ENCODE measurements at regions not wholly inside any gene's neighbourhood (a gene's known extent, or its start where the extent isn't known, plus 50 kb on each side); places are given as distances from the start of the nearest gene placed in this dataset.

GRCh38 chrX:25596921-25597320 lies 541.2 kb upstream of the MAGEB18 start:
- DNase-seq (ENCODE audit: low read depth, low spot score): no peak
- TF ChIP-seq EZH2 (IDR thresholded peaks at IDR 0.05) (no peak), FOXP2 (optimal IDR thresholded peaks at IDR 0.05; ENCODE audit: control extremely low read depth, extremely low read length, insufficient read depth) (no peak), POLR2AphosphoS5 (IDR thresholded peaks at IDR 0.05; ENCODE audit: borderline replicate concordance, low read depth, low read length) (no peak)
- no peaks in the 10 kb centered on the region for H3K36me3 ChIP-seq (ENCODE audit: insufficient read depth, low read length)
- H3K9me3 ChIP-seq (ENCODE audit: low read depth, low read length): no peaks in the 10 kb centered on the region
- H3K9ac ChIP-seq (ENCODE audit: insufficient read length): no peak overlapping the region
- H3K27ac ChIP-seq: no peak overlapping the region
- no peak overlapping the region for H3K4me3 ChIP-seq

- no peak overlapping the region for H3K4me3 ChIP-seq
- no peak overlapping the region for H3K27ac ChIP-seq
- no peak overlapping the region for H3K9ac ChIP-seq (ENCODE audit: insufficient read length)
- DNase-seq (ENCODE audit: low read depth, low spot score): no peak
- H3K9me3 ChIP-seq (ENCODE audit: low read depth, low read length): no peaks in the 10 kb centered on the region
- TF ChIP-seq EZH2 (IDR thresholded peaks at IDR 0.05) (no peak), POLR2AphosphoS5 (IDR thresholded peaks at IDR 0.05; ENCODE audit: borderline replicate concordance, low read depth, low read length) (no peak), FOXP2 (optimal IDR thresholded peaks at IDR 0.05; ENCODE audit: control extremely low read depth, extremely low read length, insufficient read depth) (no peak)
- no peaks in the 10 kb centered on the region for H3K36me3 ChIP-seq (ENCODE audit: insufficient read depth, low read length)
Measured at GRCh38 chrX:25597551-25597950, 540.6 kb upstream of the MAGEB18 start.

GRCh38 chrX:25599061-25599460 lies 539.1 kb upstream of the MAGEB18 start:
- TF ChIP-seq EZH2 (IDR thresholded peaks at IDR 0.05): no peak
- no peak for TF ChIP-seq FOXP2 (optimal IDR thresholded peaks at IDR 0.05; ENCODE audit: control extremely low read depth, extremely low read length, insufficient read depth)
- no peak for TF ChIP-seq POLR2AphosphoS5 (IDR thresholded peaks at IDR 0.05; ENCODE audit: borderline replicate concordance, low read depth, low read length)
- no peak overlapping the region for H3K9ac ChIP-seq (ENCODE audit: insufficient read length)
- no peak overlapping the region for H3K4me3 ChIP-seq
- H3K9me3 ChIP-seq (ENCODE audit: low read depth, low read length): no peaks in the 10 kb centered on the region
- no peak for DNase-seq (ENCODE audit: low read depth, low spot score)
- no peaks in the 10 kb centered on the region for H3K36me3 ChIP-seq (ENCODE audit: insufficient read depth, low read length)
- no peak overlapping the region for H3K27ac ChIP-seq

GRCh38 chrX:25600776-25601175 lies 537.4 kb upstream of the MAGEB18 start:
- Histone ChIP-seq H3K36me3 (ENCODE audit: insufficient read depth, low read length) (no peaks in the 10 kb centered on the region), H3K27ac (no peak overlapping the region), H3K4me3 (no peak overlapping the region), H3K9ac (ENCODE audit: insufficient read length) (no peak overlapping the region), H3K9me3 (ENCODE audit: low read depth, low read length) (no peaks in the 10 kb centered on the region)
- DNase-seq (ENCODE audit: low read depth, low spot score): no peak
- TF ChIP-seq POLR2AphosphoS5 (IDR thresholded peaks at IDR 0.05; ENCODE audit: borderline replicate concordance, low read depth, low read length): no peak
- TF ChIP-seq EZH2 (IDR thresholded peaks at IDR 0.05): no peak
- TF ChIP-seq FOXP2 (optimal IDR thresholded peaks at IDR 0.05; ENCODE audit: control extremely low read depth, extremely low read length, insufficient read depth): no peak

GRCh38 chrX:25601323-25601722 lies 536.8 kb upstream of the MAGEB18 start:
- no peak for DNase-seq (ENCODE audit: low read depth, low spot score)
- Histone ChIP-seq H3K4me3 (no peak overlapping the region), H3K27ac (no peak overlapping the region), H3K36me3 (ENCODE audit: insufficient read depth, low read length) (no peaks in the 10 kb centered on the region), H3K9ac (ENCODE audit: insufficient read length) (no peak overlapping the region), H3K9me3 (ENCODE audit: low read depth, low read length) (no peaks in the 10 kb centered on the region)
- no peak for TF ChIP-seq POLR2AphosphoS5 (IDR thresholded peaks at IDR 0.05; ENCODE audit: borderline replicate concordance, low read depth, low read length)
- no peak for TF ChIP-seq EZH2 (IDR thresholded peaks at IDR 0.05)
- no peak for TF ChIP-seq FOXP2 (optimal IDR thresholded peaks at IDR 0.05; ENCODE audit: control extremely low read depth, extremely low read length, insufficient read depth)

GRCh38 chrX:25618248-25618647 lies 519.9 kb upstream of the MAGEB18 start:
- TF ChIP-seq EZH2 (IDR thresholded peaks at IDR 0.05): no peak
- no peak for TF ChIP-seq POLR2AphosphoS5 (IDR thresholded peaks at IDR 0.05; ENCODE audit: borderline replicate concordance, low read depth, low read length)
- TF ChIP-seq FOXP2 (optimal IDR thresholded peaks at IDR 0.05; ENCODE audit: control extremely low read depth, extremely low read length, insufficient read depth): no peak
- DNase-seq (ENCODE audit: low read depth, low spot score): no peak

GRCh38 chrX:25640276-25640675 lies 497.9 kb upstream of the MAGEB18 start:
- no peak overlapping the region for H3K27ac ChIP-seq
- H3K36me3 ChIP-seq (ENCODE audit: insufficient read depth, low read length): no peaks in the 10 kb centered on the region
- DNase-seq (ENCODE audit: low read depth, low spot score): no peak
- no peak overlapping the region for H3K4me3 ChIP-seq
- no peak overlapping the region for H3K9ac ChIP-seq (ENCODE audit: insufficient read length)
- TF ChIP-seq FOXP2 (optimal IDR thresholded peaks at IDR 0.05; ENCODE audit: control extremely low read depth, extremely low read length, insufficient read depth): no peak
- no peak for TF ChIP-seq EZH2 (IDR thresholded peaks at IDR 0.05)
- no peak for TF ChIP-seq POLR2AphosphoS5 (IDR thresholded peaks at IDR 0.05; ENCODE audit: borderline replicate concordance, low read depth, low read length)
- no peaks in the 10 kb centered on the region for H3K9me3 ChIP-seq (ENCODE audit: low read depth, low read length)

More at GRCh38 chrX:25618248-25618647, 519.9 kb upstream of the MAGEB18 start:
- Histone ChIP-seq H3K4me3 (no peak overlapping the region), H3K9ac (ENCODE audit: insufficient read length) (no peak overlapping the region), H3K36me3 (ENCODE audit: insufficient read depth, low read length) (no peaks in the 10 kb centered on the region), H3K27ac (no peak overlapping the region), H3K9me3 (ENCODE audit: low read depth, low read length) (no peaks in the 10 kb centered on the region)

- DNase-seq (ENCODE audit: low read depth, low spot score): no peak
- H3K27ac ChIP-seq: no peak overlapping the region
- no peak overlapping the region for H3K4me3 ChIP-seq
- no peaks in the 10 kb centered on the region for H3K9me3 ChIP-seq (ENCODE audit: low read depth, low read length)
- no peak overlapping the region for H3K9ac ChIP-seq (ENCODE audit: insufficient read length)
- no peaks in the 10 kb centered on the region for H3K36me3 ChIP-seq (ENCODE audit: insufficient read depth, low read length)
- no peak for TF ChIP-seq FOXP2 (optimal IDR thresholded peaks at IDR 0.05; ENCODE audit: control extremely low read depth, extremely low read length, insufficient read depth)
- TF ChIP-seq POLR2AphosphoS5 (IDR thresholded peaks at IDR 0.05; ENCODE audit: borderline replicate concordance, low read depth, low read length): no peak
- no peak for TF ChIP-seq EZH2 (IDR thresholded peaks at IDR 0.05)
Measured at GRCh38 chrX:25646156-25646555, 492.0 kb upstream of the MAGEB18 start.

GRCh38 chrX:25648790-25649189 lies 489.4 kb upstream of the MAGEB18 start:
- no peak overlapping the region for H3K4me3 ChIP-seq
- H3K27ac ChIP-seq: no peak overlapping the region
- no peak overlapping the region for H3K9ac ChIP-seq (ENCODE audit: insufficient read length)
- DNase-seq (ENCODE audit: low read depth, low spot score): no peak
- H3K9me3 ChIP-seq (ENCODE audit: low read depth, low read length): no peaks in the 10 kb centered on the region
- no peak for TF ChIP-seq FOXP2 (optimal IDR thresholded peaks at IDR 0.05; ENCODE audit: control extremely low read depth, extremely low read length, insufficient read depth)
- TF ChIP-seq EZH2 (IDR thresholded peaks at IDR 0.05): no peak
- TF ChIP-seq POLR2AphosphoS5 (IDR thresholded peaks at IDR 0.05; ENCODE audit: borderline replicate concordance, low read depth, low read length): no peak
- no peaks in the 10 kb centered on the region for H3K36me3 ChIP-seq (ENCODE audit: insufficient read depth, low read length)
